ENCODE measurements at regions not wholly inside any gene's neighbourhood (a gene's known extent, or its start where the extent isn't known, plus 50 kb on each side); places are given as distances from the start of the nearest gene placed in this dataset.
A peak's percentile ranks its signal among the peaks of the same experiment; 100 is the strongest.

GRCh38 chr15:81531109-81531592, 157.1 kb upstream of the TMC3 start:
- Histone ChIP-seq H3T11ph (ENCODE audit: low read length) (no peak overlapping the region), H4K8ac (replicated peaks; ENCODE audit: insufficient read length, low read depth, low read length) (no peak overlapping the region), H3K9ac (ENCODE audit: extremely low read depth, insufficient read length, low read length) (no peak overlapping the region), H4K20me1 (ENCODE audit: control insufficient read depth, insufficient read depth, insufficient read length) (no peaks in the 10 kb centered on the region), H3K4me1 (ENCODE audit: insufficient read depth, low read length) (peaks cover 4% of the 10 kb centered on the region; the same call in 1 of the 2 replicates), H2BK120ac (ENCODE audit: low read depth, low read length, poor library complexity, severe bottlenecking) (no peak overlapping the region), H3K56ac (ENCODE audit: insufficient read length, low read depth, low read length) (no peak overlapping the region), H3K23me2 (ENCODE audit: insufficient read length, low read depth, low read length, poor library complexity, severe bottlenecking) (no peaks in the 10 kb centered on the region), H3K27ac (ENCODE audit: insufficient read length, low read depth, low read length) (no peak overlapping the region), H3K18ac (ENCODE audit: insufficient read length, low read depth, low read length) (no peak overlapping the region), H3K23ac (ENCODE audit: insufficient read length, low read depth, low read length) (no peak overlapping the region), H2BK20ac (ENCODE audit: low read depth, low read length, poor library complexity, severe bottlenecking) (no peak overlapping the region), H3K79me2 (ENCODE audit: insufficient read depth, low read length) (no peaks in the 10 kb centered on the region), H3K27me3 (ENCODE audit: insufficient read depth, low read length) (no peaks in the 10 kb centered on the region), H2AFZ (ENCODE audit: low read length) (no peak overlapping the region), H2BK5ac (ENCODE audit: insufficient read length, low read length) (no peak overlapping the region), H3K9me3 (ENCODE audit: control insufficient read depth, low read depth, low read length) (no peaks in the 10 kb centered on the region), H2AK5ac (ENCODE audit: insufficient read length, low read length) (no peak overlapping the region), H2BK12ac (ENCODE audit: insufficient read length, low read depth, low read length) (no peak overlapping the region), H3K79me1 (ENCODE audit: insufficient read depth, low read depth, low read length, poor library complexity, severe bottlenecking) (no peaks in the 10 kb centered on the region), H3K4me2 (ENCODE audit: insufficient read depth, insufficient read length, low read length) (peak overlapping the region; percentile 2), H4K5ac (ENCODE audit: insufficient read length, low read depth, low read length) (no peak overlapping the region), H3K14ac (ENCODE audit: insufficient read depth, low read length) (no peak overlapping the region), H4K91ac (ENCODE audit: insufficient read length, low read depth, low read length) (no peak overlapping the region), H3K4ac (ENCODE audit: low read depth, low read length) (no peak overlapping the region), H2BK15ac (ENCODE audit: low read depth, low read length) (no peak overlapping the region)
- DNase-seq, result peak; percentile 31
- H3K27ac Mint-ChIP-seq, result peak overlapping the region in 1 of 3 experiments; percentile 27; a peak in 1 of 7 replicates
- no peaks in the 10 kb centered on the region; the same call in 1 of the 2 replicates for H3K27me3 Mint-ChIP-seq (ENCODE audit: low read depth)
- no peaks in the 10 kb centered on the region; a peak in 1 of 5 replicates for H3K9me3 Mint-ChIP-seq
- WGBS (ENCODE audit: extremely low coverage, insufficient read length, low lambda C conversion rate), result no CpG with 5 or more reads among the region's 10 CpGs
- peaks cover 33 to 35% of the 10 kb centered on the region in 2 experiments for H3K4me1 Mint-ChIP-seq
- TF ChIP-seq, protein P1, sequence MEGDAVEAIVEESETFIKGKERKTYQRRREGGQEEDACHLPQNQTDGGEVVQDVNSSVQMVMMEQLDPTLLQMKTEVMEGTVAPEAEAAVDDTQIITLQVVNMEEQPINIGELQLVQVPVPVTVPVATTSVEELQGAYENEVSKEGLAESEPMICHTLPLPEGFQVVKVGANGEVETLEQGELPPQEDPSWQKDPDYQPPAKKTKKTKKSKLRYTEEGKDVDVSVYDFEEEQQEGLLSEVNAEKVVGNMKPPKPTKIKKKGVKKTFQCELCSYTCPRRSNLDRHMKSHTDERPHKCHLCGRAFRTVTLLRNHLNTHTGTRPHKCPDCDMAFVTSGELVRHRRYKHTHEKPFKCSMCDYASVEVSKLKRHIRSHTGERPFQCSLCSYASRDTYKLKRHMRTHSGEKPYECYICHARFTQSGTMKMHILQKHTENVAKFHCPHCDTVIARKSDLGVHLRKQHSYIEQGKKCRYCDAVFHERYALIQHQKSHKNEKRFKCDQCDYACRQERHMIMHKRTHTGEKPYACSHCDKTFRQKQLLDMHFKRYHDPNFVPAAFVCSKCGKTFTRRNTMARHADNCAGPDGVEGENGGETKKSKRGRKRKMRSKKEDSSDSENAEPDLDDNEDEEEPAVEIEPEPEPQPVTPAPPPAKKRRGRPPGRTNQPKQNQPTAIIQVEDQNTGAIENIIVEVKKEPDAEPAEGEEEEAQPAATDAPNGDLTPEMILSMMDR (conservative IDR thresholded peaks at IDR 0.05), result no peak
- no peaks in the 10 kb centered on the region for H3K36me3 Mint-ChIP-seq (ENCODE audit: insufficient read depth in 1 of 3, low read depth in 3 of 3)
- H3K4me3 Mint-ChIP-seq, result peak overlapping the region; percentile 37 to 69

Measured in H9 (cell line).